HEK293 (cell line): ENCODE measurements at regions not wholly inside any gene's neighbourhood (a gene's known extent, or its start where the extent isn't known, plus 50 kb on each side); places are given as distances from the start of the nearest gene placed in this dataset.

ENCODE experiments used
- CTCF ChIA-PET: fragments of 350-600 bp; formaldehyde crosslinking; extraction: SDS; loops from one replicate; lab custom pipeline; 2021; ENCODE audit warnings: antibody characterized with exemption; lab: Yijun Ruan, JAX
- POLR2A ChIA-PET: fragments of 300-600 bp; formaldehyde crosslinking; extraction: SDS; loops from one replicate; lab custom pipeline; 2020; ENCODE audit warnings: antibody characterized with exemption, inconsistent platforms; lab: Yijun Ruan, JAX
- H3K27ac ChIP-seq: fragments of 200-500 bp; sonication (Bioruptor generic); 2 replicates; pipeline ENCODE4 v1.5.1; 2014; ENCODE audit warnings: low read depth, low read length, control low read depth, inconsistent platforms; ENCODE audit errors: extremely low read depth
- H3K36me3 ChIP-seq, 2 experiments: fragments of 200-500 bp in 1 of 2; sonication (Bioruptor generic) in 1 of 2; 1 replicate in 1 of 2; 2 replicates in 1 of 2; pipeline ENCODE4 v1.5.1; 2014 to 2017; ENCODE audit warnings: inconsistent platforms in 2 of 2, low read length in 2 of 2; ENCODE audit not compliant: control insufficient read depth in 2 of 2, insufficient read depth in 1 of 2
- H3K4me1 ChIP-seq: fragments of 200-500 bp; sonication (Bioruptor generic); 2 replicates; pipeline ENCODE4 v1.5.1; 2014; ENCODE audit warnings: mild to moderate bottlenecking, low read length, inconsistent platforms; ENCODE audit not compliant: control insufficient read depth, insufficient read depth
- H3K4me3 ChIP-seq: 2 replicates; pipeline ENCODE4 v1.5.1; 2011; ENCODE audit warnings: low read depth, mild to moderate bottlenecking, control low read depth, low read length, moderate library complexity
- H3K9me3 ChIP-seq: fragments of 200-500 bp; sonication (Bioruptor generic); 2 replicates; pipeline ENCODE4 v1.5.1; 2014; ENCODE audit warnings: low read depth, low read length, inconsistent platforms; ENCODE audit not compliant: control insufficient read depth, insufficient read depth
- BCL11B ChIP-seq: fragments of 450-650 bp; formaldehyde crosslinking; IDR thresholded peaks from 2 replicates; pipeline ENCODE4 v1.5.1; 2016; ENCODE audit warnings: low read depth, missing biosample characterization, missing genetic modification characterization
- EGR2 ChIP-seq: fragments of 450-650 bp; formaldehyde crosslinking; IDR thresholded peaks from 2 replicates; pipeline ENCODE4 v1.5.1; 2016; ENCODE audit warnings: low read depth, missing biosample characterization, missing genetic modification characterization
- GLIS1 ChIP-seq: fragments of 450-650 bp; formaldehyde crosslinking; IDR thresholded peaks from 2 replicates; pipeline ENCODE4 v1.5.1; 2016; ENCODE audit warnings: missing biosample characterization, missing genetic modification characterization
- REPIN1 ChIP-seq: fragments of 450-650 bp; formaldehyde crosslinking; IDR thresholded peaks from 2 replicates; pipeline ENCODE4 v1.5.1; 2017; ENCODE audit warnings: missing biosample characterization, missing genetic modification characterization, low read depth
- SETDB1 ChIP-seq: IDR thresholded peaks from one replicate; pipeline ENCODE4 v1.6.1; 2017; ENCODE audit warnings: mild to moderate bottlenecking, low read length, moderate library complexity, mixed read lengths; ENCODE audit not compliant: insufficient read length
- ZNF112 ChIP-seq: fragments of 450-650 bp; formaldehyde crosslinking; IDR thresholded peaks from 2 replicates; pipeline ENCODE4 v1.5.0; 2017; ENCODE audit warnings: missing biosample characterization, missing genetic modification characterization
- ZNF157 ChIP-seq: fragments of 450-650 bp; formaldehyde crosslinking; IDR thresholded peaks from 2 replicates; pipeline ENCODE4 v1.5.1; 2016; ENCODE audit warnings: missing biosample characterization, missing genetic modification characterization
- ZNF174 ChIP-seq: fragments of 450-650 bp; formaldehyde crosslinking; IDR thresholded peaks from 2 replicates; pipeline ENCODE4 v1.5.0; 2017; ENCODE audit warnings: missing biosample characterization, mild to moderate bottlenecking, missing genetic modification characterization
- ZNF19 ChIP-seq: fragments of 450-650 bp; formaldehyde crosslinking; IDR thresholded peaks from 2 replicates; pipeline ENCODE4; 2016; ENCODE audit warnings: missing biosample characterization, missing genetic modification characterization, low read depth
- ZNF23 ChIP-seq: fragments of 450-650 bp; formaldehyde crosslinking; IDR thresholded peaks from 2 replicates; pipeline ENCODE4 v1.5.1; 2016; ENCODE audit warnings: missing biosample characterization, missing genetic modification characterization, borderline replicate concordance
- ZNF248 ChIP-seq: fragments of 450-650 bp; formaldehyde crosslinking; IDR thresholded peaks from 2 replicates; pipeline ENCODE4 v1.5.1; 2017; ENCODE audit warnings: missing biosample characterization, missing genetic modification characterization
- ZNF366 ChIP-seq: fragments of 450-650 bp; formaldehyde crosslinking; conservative IDR thresholded peaks from 2 replicates; pipeline ENCODE4 v1.5.1; 2016; ENCODE audit warnings: missing biosample characterization, missing genetic modification characterization
- ZNF426 ChIP-seq: fragments of 450-650 bp; formaldehyde crosslinking; IDR thresholded peaks from 2 replicates; pipeline ENCODE4 v1.5.1; 2017; ENCODE audit warnings: missing biosample characterization, missing genetic modification characterization, mild to moderate bottlenecking, inconsistent platforms, moderate library complexity
- ZNF501 ChIP-seq: fragments of 450-650 bp; formaldehyde crosslinking; IDR thresholded peaks from 2 replicates; pipeline ENCODE4 v1.5.1; 2016; ENCODE audit warnings: missing biosample characterization, missing genetic modification characterization
- ZNF544 ChIP-seq: fragments of 450-650 bp; formaldehyde crosslinking; IDR thresholded peaks from 2 replicates; pipeline ENCODE4 v1.5.0; 2017; ENCODE audit warnings: missing biosample characterization, missing genetic modification characterization
- ZNF596 ChIP-seq: fragments of 450-650 bp; IDR thresholded peaks from 2 replicates; pipeline ENCODE4 v1.5.0; 2018; ENCODE audit warnings: missing biosample characterization, mild to moderate bottlenecking, missing genetic modification characterization, moderate library complexity
- ZNF600 ChIP-seq: fragments of 450-650 bp; formaldehyde crosslinking; IDR thresholded peaks from 2 replicates; pipeline ENCODE4 v1.5.1; 2016; ENCODE audit warnings: missing biosample characterization, missing genetic modification characterization
- ZNF658 ChIP-seq: fragments of 450-650 bp; formaldehyde crosslinking; IDR thresholded peaks from 2 replicates; pipeline ENCODE4; 2016; ENCODE audit warnings: missing biosample characterization, missing genetic modification characterization
- ZNF768 ChIP-seq: fragments of 450-650 bp; formaldehyde crosslinking; IDR thresholded peaks from 2 replicates; pipeline ENCODE4 v1.5.1; 2018; ENCODE audit warnings: missing biosample characterization, mild to moderate bottlenecking, missing genetic modification characterization
- ZNF792 ChIP-seq: fragments of 450-650 bp; formaldehyde crosslinking; IDR thresholded peaks from 2 replicates; pipeline ENCODE4 v1.5.1; 2016; ENCODE audit warnings: missing biosample characterization, missing genetic modification characterization
- TF ChIP-seq, protein P1 (sequence below): fragments of 450-650 bp; formaldehyde crosslinking; IDR thresholded peaks from 2 replicates; pipeline ENCODE4 v1.5.1; 2016; ENCODE audit warnings: missing biosample characterization, missing genetic modification characterization
- TF ChIP-seq, protein P2 (sequence below): fragments of 450-650 bp; formaldehyde crosslinking; IDR thresholded peaks from 2 replicates; pipeline ENCODE4 v1.5.1; 2017; ENCODE audit warnings: missing biosample characterization, missing genetic modification characterization
- TF ChIP-seq, protein P3 (sequence below): fragments of 450-650 bp; formaldehyde crosslinking; conservative IDR thresholded peaks from 2 replicates; pipeline ENCODE4 v1.5.1; 2016; ENCODE audit warnings: low read depth, missing biosample characterization, missing genetic modification characterization
- TF ChIP-seq, protein P4 (sequence below): fragments of 450-650 bp; formaldehyde crosslinking; IDR thresholded peaks from 2 replicates; pipeline ENCODE4 v1.5.1; 2017; ENCODE audit warnings: missing biosample characterization, missing genetic modification characterization
- TF ChIP-seq, protein P5 (sequence below): fragments of 450-650 bp; formaldehyde crosslinking; IDR thresholded peaks from 2 replicates; pipeline ENCODE4 v1.5.1; 2017; ENCODE audit warnings: missing biosample characterization, missing genetic modification characterization

- Histone ChIP-seq H3K4me1 (no peaks in the 10 kb centered on the region), H3K27ac (no peak overlapping the region), H3K36me3 (no peaks in the 10 kb centered on the region), H3K9me3 (no peaks in the 10 kb centered on the region), H3K4me3 (no peak overlapping the region)
- POLR2A ChIA-PET, result no interaction called here
- CTCF ChIA-PET, result no interaction called here
- no peak for TF ChIP-seq ZNF23
- TF ChIP-seq, protein P1, sequence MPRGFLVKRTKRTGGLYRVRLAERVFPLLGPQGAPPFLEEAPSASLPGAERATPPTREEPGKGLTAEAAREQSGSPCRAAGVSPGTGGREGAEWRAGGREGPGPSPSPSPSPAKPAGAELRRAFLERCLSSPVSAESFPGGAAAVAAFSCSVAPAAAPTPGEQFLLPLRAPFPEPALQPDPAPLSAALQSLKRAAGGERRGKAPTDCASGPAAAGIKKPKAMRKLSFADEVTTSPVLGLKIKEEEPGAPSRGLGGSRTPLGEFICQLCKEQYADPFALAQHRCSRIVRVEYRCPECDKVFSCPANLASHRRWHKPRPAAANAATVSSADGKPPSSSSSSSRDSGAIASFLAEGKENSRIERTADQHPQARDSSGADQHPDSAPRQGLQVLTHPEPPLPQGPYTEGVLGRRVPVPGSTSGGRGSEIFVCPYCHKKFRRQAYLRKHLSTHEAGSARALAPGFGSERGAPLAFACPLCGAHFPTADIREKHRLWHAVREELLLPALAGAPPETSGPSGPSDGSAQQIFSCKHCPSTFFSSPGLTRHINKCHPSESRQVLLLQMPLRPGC (tag by site-specific recombination), result no peak
- TF ChIP-seq ZNF157, result no peak
- no peak for TF ChIP-seq BCL11B
- TF ChIP-seq ZNF426, result no peak
- TF ChIP-seq, protein P2, sequence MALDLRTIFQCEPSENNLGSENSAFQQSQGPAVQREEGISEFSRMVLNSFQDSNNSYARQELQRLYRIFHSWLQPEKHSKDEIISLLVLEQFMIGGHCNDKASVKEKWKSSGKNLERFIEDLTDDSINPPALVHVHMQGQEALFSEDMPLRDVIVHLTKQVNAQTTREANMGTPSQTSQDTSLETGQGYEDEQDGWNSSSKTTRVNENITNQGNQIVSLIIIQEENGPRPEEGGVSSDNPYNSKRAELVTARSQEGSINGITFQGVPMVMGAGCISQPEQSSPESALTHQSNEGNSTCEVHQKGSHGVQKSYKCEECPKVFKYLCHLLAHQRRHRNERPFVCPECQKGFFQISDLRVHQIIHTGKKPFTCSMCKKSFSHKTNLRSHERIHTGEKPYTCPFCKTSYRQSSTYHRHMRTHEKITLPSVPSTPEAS, result no peak
Measured at GRCh38 chr3:31455524-31455923, 77.2 kb upstream of the STT3B start.

DNA sequence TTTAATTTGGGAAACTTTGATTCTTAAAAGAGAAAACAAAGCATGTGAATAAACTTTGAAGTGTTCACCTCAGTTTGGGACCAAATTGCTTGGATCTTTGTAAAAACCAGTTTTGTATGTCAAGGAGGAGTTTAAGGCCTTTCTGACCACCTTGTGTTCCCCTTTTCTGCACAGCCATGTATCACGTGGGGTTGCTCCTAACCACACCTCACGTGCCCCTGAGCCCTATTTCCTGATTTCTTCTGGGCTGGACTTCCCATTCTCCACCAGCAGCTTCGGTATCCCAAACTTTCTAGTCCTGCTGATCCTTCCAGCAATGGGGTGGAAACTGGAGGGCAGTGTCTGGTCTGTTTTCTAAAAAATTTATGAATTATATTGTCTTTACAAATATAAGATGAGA is 76.4 kb upstream of the STT3B start:
- Histone ChIP-seq H3K27ac (no peak overlapping the region), H3K4me3 (no peak overlapping the region), H3K4me1 (no peaks in the 10 kb centered on the region), H3K36me3 (no peaks in the 10 kb centered on the region), H3K9me3 (no peaks in the 10 kb centered on the region)
- ChIA-PET CTCF (no interaction called here), POLR2A (no interaction called here)
- TF ChIP-seq ZNF248 (no peak), ZNF792 (no peak), ZNF501 (no peak), ZNF658 (no peak), ZNF768 (tag by site-specific recombination) (no peak), ZNF600 (tag by site-specific recombination) (no peak), ZNF596 (tag by site-specific recombination) (no peak), SETDB1 (no peak)

DNA sequence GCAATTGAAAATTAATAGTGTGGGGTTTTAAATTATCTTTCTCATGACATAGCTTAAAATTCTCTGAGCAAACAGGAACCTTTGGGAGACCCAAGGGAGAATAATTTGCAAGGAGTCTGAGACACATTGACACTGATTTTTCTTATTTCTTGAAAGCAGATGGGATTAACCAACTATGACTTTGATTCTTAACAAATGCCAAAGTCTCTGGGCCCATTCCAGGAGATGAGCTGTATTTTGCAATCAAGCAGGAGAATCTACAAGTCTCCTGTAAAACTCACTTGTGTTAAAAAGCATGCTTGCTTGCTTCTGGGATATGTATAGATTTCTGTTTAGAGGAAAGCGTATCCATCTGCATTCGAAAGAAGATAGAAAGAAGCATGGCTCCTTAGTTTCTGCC is 71.3 kb upstream of the STT3B start:
- H3K9me3 ChIP-seq, result no peaks in the 10 kb centered on the region
- no peaks in the 10 kb centered on the region for H3K4me1 ChIP-seq
- POLR2A ChIA-PET, result no interaction called here
- TF ChIP-seq, protein P3, sequence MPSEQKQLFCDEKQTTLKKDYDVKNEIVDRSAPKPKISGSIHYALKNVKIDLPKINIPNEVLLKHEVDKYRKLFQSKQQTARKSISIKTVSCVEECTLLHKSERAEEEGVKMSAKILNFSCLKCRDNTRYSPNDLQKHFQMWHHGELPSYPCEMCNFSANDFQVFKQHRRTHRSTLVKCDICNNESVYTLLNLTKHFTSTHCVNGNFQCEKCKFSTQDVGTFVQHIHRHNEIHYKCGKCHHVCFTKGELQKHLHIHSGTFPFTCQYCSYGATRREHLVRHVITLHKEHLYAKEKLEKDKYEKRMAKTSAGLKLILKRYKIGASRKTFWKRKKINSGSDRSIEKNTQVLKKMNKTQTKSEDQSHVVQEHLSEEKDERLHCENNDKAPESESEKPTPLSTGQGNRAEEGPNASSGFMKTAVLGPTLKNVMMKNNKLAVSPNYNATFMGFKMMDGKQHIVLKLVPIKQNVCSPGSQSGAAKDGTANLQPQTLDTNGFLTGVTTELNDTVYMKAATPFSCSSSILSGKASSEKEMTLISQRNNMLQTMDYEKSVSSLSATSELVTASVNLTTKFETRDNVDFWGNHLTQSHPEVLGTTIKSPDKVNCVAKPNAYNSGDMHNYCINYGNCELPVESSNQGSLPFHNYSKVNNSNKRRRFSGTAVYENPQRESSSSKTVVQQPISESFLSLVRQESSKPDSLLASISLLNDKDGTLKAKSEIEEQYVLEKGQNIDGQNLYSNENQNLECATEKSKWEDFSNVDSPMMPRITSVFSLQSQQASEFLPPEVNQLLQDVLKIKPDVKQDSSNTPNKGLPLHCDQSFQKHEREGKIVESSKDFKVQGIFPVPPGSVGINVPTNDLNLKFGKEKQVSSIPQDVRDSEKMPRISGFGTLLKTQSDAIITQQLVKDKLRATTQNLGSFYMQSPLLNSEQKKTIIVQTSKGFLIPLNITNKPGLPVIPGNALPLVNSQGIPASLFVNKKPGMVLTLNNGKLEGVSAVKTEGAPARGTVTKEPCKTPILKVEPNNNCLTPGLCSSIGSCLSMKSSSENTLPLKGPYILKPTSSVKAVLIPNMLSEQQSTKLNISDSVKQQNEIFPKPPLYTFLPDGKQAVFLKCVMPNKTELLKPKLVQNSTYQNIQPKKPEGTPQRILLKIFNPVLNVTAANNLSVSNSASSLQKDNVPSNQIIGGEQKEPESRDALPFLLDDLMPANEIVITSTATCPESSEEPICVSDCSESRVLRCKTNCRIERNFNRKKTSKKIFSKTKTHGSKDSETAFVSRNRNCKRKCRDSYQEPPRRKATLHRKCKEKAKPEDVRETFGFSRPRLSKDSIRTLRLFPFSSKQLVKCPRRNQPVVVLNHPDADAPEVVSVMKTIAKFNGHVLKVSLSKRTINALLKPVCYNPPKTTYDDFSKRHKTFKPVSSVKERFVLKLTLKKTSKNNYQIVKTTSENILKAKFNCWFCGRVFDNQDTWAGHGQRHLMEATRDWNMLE, result no peak
- TF ChIP-seq EGR2 (tag by site-specific recombination) (no peak), ZNF112 (tag by site-specific recombination) (no peak), REPIN1 (tag by site-specific recombination) (no peak), ZNF174 (tag by site-specific recombination) (no peak), ZNF544 (tag by site-specific recombination) (no peak), ZNF366 (no peak), ZNF19 (tag by site-specific recombination) (no peak), GLIS1 (no peak)
- TF ChIP-seq, protein P4, sequence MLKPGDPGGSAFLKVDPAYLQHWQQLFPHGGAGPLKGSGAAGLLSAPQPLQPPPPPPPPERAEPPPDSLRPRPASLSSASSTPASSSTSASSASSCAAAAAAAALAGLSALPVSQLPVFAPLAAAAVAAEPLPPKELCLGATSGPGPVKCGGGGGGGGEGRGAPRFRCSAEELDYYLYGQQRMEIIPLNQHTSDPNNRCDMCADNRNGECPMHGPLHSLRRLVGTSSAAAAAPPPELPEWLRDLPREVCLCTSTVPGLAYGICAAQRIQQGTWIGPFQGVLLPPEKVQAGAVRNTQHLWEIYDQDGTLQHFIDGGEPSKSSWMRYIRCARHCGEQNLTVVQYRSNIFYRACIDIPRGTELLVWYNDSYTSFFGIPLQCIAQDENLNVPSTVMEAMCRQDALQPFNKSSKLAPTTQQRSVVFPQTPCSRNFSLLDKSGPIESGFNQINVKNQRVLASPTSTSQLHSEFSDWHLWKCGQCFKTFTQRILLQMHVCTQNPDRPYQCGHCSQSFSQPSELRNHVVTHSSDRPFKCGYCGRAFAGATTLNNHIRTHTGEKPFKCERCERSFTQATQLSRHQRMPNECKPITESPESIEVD (tag by site-specific recombination), result no peak
- TF ChIP-seq, protein P5, sequence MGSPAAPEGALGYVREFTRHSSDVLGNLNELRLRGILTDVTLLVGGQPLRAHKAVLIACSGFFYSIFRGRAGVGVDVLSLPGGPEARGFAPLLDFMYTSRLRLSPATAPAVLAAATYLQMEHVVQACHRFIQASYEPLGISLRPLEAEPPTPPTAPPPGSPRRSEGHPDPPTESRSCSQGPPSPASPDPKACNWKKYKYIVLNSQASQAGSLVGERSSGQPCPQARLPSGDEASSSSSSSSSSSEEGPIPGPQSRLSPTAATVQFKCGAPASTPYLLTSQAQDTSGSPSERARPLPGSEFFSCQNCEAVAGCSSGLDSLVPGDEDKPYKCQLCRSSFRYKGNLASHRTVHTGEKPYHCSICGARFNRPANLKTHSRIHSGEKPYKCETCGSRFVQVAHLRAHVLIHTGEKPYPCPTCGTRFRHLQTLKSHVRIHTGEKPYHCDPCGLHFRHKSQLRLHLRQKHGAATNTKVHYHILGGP (tag by site-specific recombination), result no peak

More for the DNA sequence above, 71.3 kb upstream of the STT3B start:
- H3K4me3 ChIP-seq, result no peak overlapping the region
- CTCF ChIA-PET, result no interaction called here
- H3K36me3 ChIP-seq, result no peaks in the 10 kb centered on the region
- no peak overlapping the region for H3K27ac ChIP-seq
